ENCODE measurements at regions not wholly inside any gene's neighbourhood (a gene's known extent, or its start where the extent isn't known, plus 50 kb on each side); places are given as distances from the start of the nearest gene placed in this dataset.
"Not testable (repeated sequence)": the region's sequence is repeated elsewhere in the genome, so short reads cannot be mapped to it uniquely, and the experiment has no call there.

GRCh38 chr6:147651-148050 is 144.6 kb upstream of the DUSP22 start:
- not testable (repeated sequence) for DNase-seq (ENCODE audit: low read depth)

GRCh38 chr6:148051-148984 is 144.0 kb upstream of the DUSP22 start:
- DNase-seq (ENCODE audit: low read depth), result not testable (repeated sequence)

GRCh38 chr6:150147-150546 is 142.1 kb upstream of the DUSP22 start:
- not testable (repeated sequence) for DNase-seq (ENCODE audit: low read depth)

- DNase-seq (ENCODE audit: low read depth), result not testable (repeated sequence)
These were observed 139.9 kb upstream of the DUSP22 start for GRCh38 chr6:152436-152835.

GRCh38 chr6:153026-153425 is 139.3 kb upstream of the DUSP22 start:
- DNase-seq (ENCODE audit: low read depth), result not testable (repeated sequence)

GRCh38 chr6:153867-154266 is 138.4 kb upstream of the DUSP22 start:
- DNase-seq (ENCODE audit: low read depth), result not testable (repeated sequence)

- not testable (repeated sequence) for DNase-seq (ENCODE audit: low read depth)
These were observed 137.8 kb upstream of the DUSP22 start for GRCh38 chr6:154321-155092.

- no peak for DNase-seq (ENCODE audit: low read depth)
These were observed 136.3 kb upstream of the DUSP22 start for GRCh38 chr6:156010-156409.

- not testable (repeated sequence) for DNase-seq (ENCODE audit: low read depth)
These were observed 135.7 kb upstream of the DUSP22 start for GRCh38 chr6:156441-157140.

GRCh38 chr6:157176-157575 is 135.1 kb upstream of the DUSP22 start:
- not testable (repeated sequence) for DNase-seq (ENCODE audit: low read depth)

GRCh38 chr6:161657-162056 is 130.6 kb upstream of the DUSP22 start:
- DNase-seq (ENCODE audit: low read depth), result not testable (repeated sequence)

- DNase-seq (ENCODE audit: low read depth), result no peak
These were observed 127.6 kb upstream of the DUSP22 start for GRCh38 chr6:164720-165119.

GRCh38 chr6:165263-165662 is 127.0 kb upstream of the DUSP22 start:
- DNase-seq (ENCODE audit: low read depth), result no peak

- no peak for DNase-seq (ENCODE audit: low read depth)
These were observed 126.4 kb upstream of the DUSP22 start for GRCh38 chr6:165906-166305.

- no peak for DNase-seq (ENCODE audit: low read depth)
These were observed 123.3 kb upstream of the DUSP22 start for GRCh38 chr6:168865-169455.

- DNase-seq (ENCODE audit: low read depth), result no peak
These were observed 118.3 kb upstream of the DUSP22 start for GRCh38 chr6:174036-174435.

GRCh38 chr6:175680-176079 is 116.6 kb upstream of the DUSP22 start:
- no peak for DNase-seq (ENCODE audit: low read depth)

- no peak for DNase-seq (ENCODE audit: low read depth)
These were observed 115.5 kb upstream of the DUSP22 start for GRCh38 chr6:176766-177165.

- no peak for DNase-seq (ENCODE audit: low read depth)
These were observed 114.2 kb upstream of the DUSP22 start for GRCh38 chr6:178119-178518.

- DNase-seq (ENCODE audit: low read depth), result not testable (repeated sequence)
These were observed 113.4 kb upstream of the DUSP22 start for GRCh38 chr6:178929-179328.

- DNase-seq (ENCODE audit: low read depth), result no peak
These were observed 112.8 kb upstream of the DUSP22 start for GRCh38 chr6:179340-179950.
